ENCODE measurements at regions not wholly inside any gene's neighbourhood (a gene's known extent, or its start where the extent isn't known, plus 50 kb on each side); places are given as distances from the start of the nearest gene placed in this dataset.

GRCh38 chr2:48048476-48049171, 142.3 kb upstream of the FBXO11 start:
- peaks cover 5% of the 10 kb centered on the region for H3K27me3 Mint-ChIP-seq (ENCODE audit: insufficient read depth, unreplicated experiment)
- Histone ChIP-seq H3K27me3 (replicated peaks; ENCODE audit: control insufficient read depth, insufficient read depth, low read length) (no peaks in the 10 kb centered on the region), H3K4me3 (ENCODE audit: low read depth, low read length) (no peak overlapping the region), H3K36me3 (ENCODE audit: control insufficient read depth, insufficient read depth, low read length) (no peaks in the 10 kb centered on the region), H3K4me1 (peaks cover 2% of the 10 kb centered on the region; the same call in 1 of the 2 replicates), H3K9me3 (no peaks in the 10 kb centered on the region)
- ChIA-PET CTCF (no interaction called here), POLR2A (no interaction called here)
- no peak for TF ChIP-seq CTCF (IDR thresholded peaks at IDR 0.05; ENCODE audit: insufficient read depth in 1 of 2, low read depth in 1 of 2, low read length in 1 of 2, severe bottlenecking in 1 of 2, unreplicated experiment in 1 of 2)
- no peak for DNase-seq
- H3K36me3 Mint-ChIP-seq (ENCODE audit: insufficient read depth, unreplicated experiment) = no peaks in the 10 kb centered on the region
- H3K27ac Mint-ChIP-seq (ENCODE audit: unreplicated experiment) = no peak overlapping the region
- peak overlapping the region; percentile 47 for H3K4me3 Mint-ChIP-seq (ENCODE audit: unreplicated experiment)
- no TSS peak for BruUV-seq (replicated peaks)
- peaks cover 6% of the 10 kb centered on the region for H3K4me1 Mint-ChIP-seq (ENCODE audit: low read depth, unreplicated experiment)
- intact Hi-C loops (cut with micrococcal nuclease; ENCODE audit: unreplicated experiment) = no loop called here
- H3K9me3 Mint-ChIP-seq (ENCODE audit: unreplicated experiment) = no peaks in the 10 kb centered on the region

- CTCF ChIA-PET = no interaction called here
- H3K36me3 Mint-ChIP-seq (ENCODE audit: insufficient read depth, unreplicated experiment) = no peaks in the 10 kb centered on the region
- peaks cover 5% of the 10 kb centered on the region for H3K27me3 Mint-ChIP-seq (ENCODE audit: insufficient read depth, unreplicated experiment)
- no TSS peak for BruUV-seq (replicated peaks)
- no peaks in the 10 kb centered on the region for H3K4me1 Mint-ChIP-seq (ENCODE audit: low read depth, unreplicated experiment)
- H3K4me3 Mint-ChIP-seq (ENCODE audit: unreplicated experiment) = peak overlapping the region; percentile 47
- Histone ChIP-seq H3K9me3 (no peaks in the 10 kb centered on the region), H3K4me1 (no peaks in the 10 kb centered on the region), H3K27me3 (replicated peaks; ENCODE audit: control insufficient read depth, insufficient read depth, low read length) (no peaks in the 10 kb centered on the region), H3K36me3 (ENCODE audit: control insufficient read depth, insufficient read depth, low read length) (no peaks in the 10 kb centered on the region), H3K4me3 (ENCODE audit: low read depth, low read length) (no peak overlapping the region)
- TF ChIP-seq CTCF (IDR thresholded peaks at IDR 0.05; ENCODE audit: insufficient read depth in 1 of 2, low read depth in 1 of 2, low read length in 1 of 2, severe bottlenecking in 1 of 2, unreplicated experiment in 1 of 2) = no peak
- intact Hi-C loops (cut with micrococcal nuclease; ENCODE audit: unreplicated experiment) = no loop called here
- no peak for DNase-seq
- no peak overlapping the region for H3K27ac Mint-ChIP-seq (ENCODE audit: unreplicated experiment)
- POLR2A ChIA-PET = no interaction called here
- H3K9me3 Mint-ChIP-seq (ENCODE audit: unreplicated experiment) = no peaks in the 10 kb centered on the region
These were observed 143.1 kb upstream of the FBXO11 start for GRCh38 chr2:48049371-48049770.

GRCh38 chr2:48050711-48051110, 144.4 kb upstream of the FBXO11 start:
- ChIA-PET POLR2A (no interaction called here), CTCF (no interaction called here)
- Histone ChIP-seq H3K4me1 (no peaks in the 10 kb centered on the region), H3K27me3 (replicated peaks; ENCODE audit: control insufficient read depth, insufficient read depth, low read length) (no peaks in the 10 kb centered on the region), H3K9me3 (no peaks in the 10 kb centered on the region), H3K4me3 (ENCODE audit: low read depth, low read length) (no peak overlapping the region), H3K36me3 (ENCODE audit: control insufficient read depth, insufficient read depth, low read length) (no peaks in the 10 kb centered on the region)
- no peak for DNase-seq
- Mint-ChIP-seq H3K4me1 (ENCODE audit: low read depth, unreplicated experiment) (no peaks in the 10 kb centered on the region), H3K27me3 (ENCODE audit: insufficient read depth, unreplicated experiment) (peaks cover 4% of the 10 kb centered on the region), H3K4me3 (ENCODE audit: unreplicated experiment) (no peak overlapping the region), H3K36me3 (ENCODE audit: insufficient read depth, unreplicated experiment) (no peaks in the 10 kb centered on the region), H3K9me3 (ENCODE audit: unreplicated experiment) (no peaks in the 10 kb centered on the region), H3K27ac (ENCODE audit: unreplicated experiment) (no peak overlapping the region)
- intact Hi-C loops (cut with micrococcal nuclease; ENCODE audit: unreplicated experiment) = no loop called here
- no peak for TF ChIP-seq CTCF (IDR thresholded peaks at IDR 0.05; ENCODE audit: insufficient read depth in 1 of 2, low read depth in 1 of 2, low read length in 1 of 2, severe bottlenecking in 1 of 2, unreplicated experiment in 1 of 2)
- BruUV-seq (replicated peaks) = no TSS peak

All from Caco-2 (cell line).